CD4-positive, alpha-beta T cell treated with Interleukin-6 for 4 hours (primary cell): ENCODE measurements at regions not wholly inside any gene's neighbourhood (a gene's known extent, or its start where the extent isn't known, plus 50 kb on each side); places are given as distances from the start of the nearest gene placed in this dataset.

Experiments used
- DNase-seq: peaks from one replicate; pipeline ENCODE4 v3.0.0-alpha.2; 2020; ENCODE audit warnings: mixed read lengths

GRCh38 chr5:6228257-6229250 lies 149.8 kb downstream of the MED10 start:
- no peak for DNase-seq

GRCh38 chr5:6225121-6225607 lies 153.2 kb downstream of the MED10 start:
- no peak for DNase-seq

- no peak for DNase-seq
Observed at GRCh38 chr5:6224406-6224805, 153.9 kb downstream of the MED10 start.

GRCh38 chr5:6222899-6223298 lies 155.4 kb downstream of the MED10 start:
- DNase-seq, result no peak

GRCh38 chr5:6222121-6222520 lies 156.2 kb downstream of the MED10 start:
- no peak for DNase-seq

- DNase-seq, result no peak
Observed at GRCh38 chr5:6221141-6221626, 157.2 kb downstream of the MED10 start.

- DNase-seq, result no peak
Observed at GRCh38 chr5:6220346-6221088, 157.8 kb downstream of the MED10 start.

GRCh38 chr5:6218517-6218916 lies 159.8 kb downstream of the MED10 start:
- no peak for DNase-seq

- DNase-seq, result no peak
Observed at GRCh38 chr5:6218116-6218515, 160.2 kb downstream of the MED10 start.

- no peak for DNase-seq
Observed at GRCh38 chr5:6216471-6217075, 161.8 kb downstream of the MED10 start.

- DNase-seq, result no peak
Observed at GRCh38 chr5:6215891-6216290, 162.5 kb downstream of the MED10 start.

GRCh38 chr5:6212244-6212643 lies 166.1 kb downstream of the MED10 start:
- no peak for DNase-seq

GRCh38 chr5:6206501-6206900 lies 171.8 kb downstream of the MED10 start:
- no peak for DNase-seq

GRCh38 chr5:6202968-6203365 lies 175.4 kb downstream of the MED10 start:
- no peak for DNase-seq

GRCh38 chr5:6202149-6202967 lies 176.0 kb downstream of the MED10 start:
- no peak for DNase-seq

GRCh38 chr5:6201631-6202030 lies 176.7 kb downstream of the MED10 start:
- DNase-seq, result no peak

GRCh38 chr5:6198531-6198930 lies 179.8 kb downstream of the MED10 start:
- no peak for DNase-seq

- DNase-seq, result no peak
Observed at GRCh38 chr5:6197427-6197826, 180.9 kb downstream of the MED10 start.

GRCh38 chr5:6195711-6196358 lies 182.5 kb downstream of the MED10 start:
- no peak for DNase-seq

- no peak for DNase-seq
Observed at GRCh38 chr5:6194906-6195612, 183.3 kb downstream of the MED10 start.

GRCh38 chr5:6194261-6194875 lies 184.0 kb downstream of the MED10 start:
- no peak for DNase-seq
